ENCODE measurements at regions not wholly inside any gene's neighbourhood (a gene's known extent, or its start where the extent isn't known, plus 50 kb on each side); places are given as distances from the start of the nearest gene placed in this dataset.

DNA sequence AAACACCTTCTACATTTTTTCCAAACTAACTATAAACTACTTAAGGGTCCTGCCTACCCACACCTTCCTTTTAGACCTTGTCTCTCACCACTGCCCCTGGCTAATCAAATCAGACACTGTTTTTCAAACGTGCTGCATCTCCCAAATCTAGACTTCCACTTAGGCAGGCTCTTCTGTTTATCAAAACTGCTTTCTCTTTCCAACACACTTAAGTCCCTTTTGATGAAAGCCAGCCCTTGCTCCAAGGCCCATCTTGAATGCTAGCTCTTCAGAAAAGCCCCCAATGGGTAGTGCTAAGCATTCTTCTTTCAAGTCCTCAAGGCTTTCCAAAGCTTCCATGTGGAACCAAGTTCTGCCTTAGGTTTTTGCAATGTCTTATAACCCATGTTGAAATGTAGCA lies 888.3 kb downstream of the TUSC7 start:
- no peak for TF ChIP-seq EZH2 (optimal IDR thresholded peaks at IDR 0.05; ENCODE audit: low read depth, low read length)
- TF ChIP-seq, protein P1, sequence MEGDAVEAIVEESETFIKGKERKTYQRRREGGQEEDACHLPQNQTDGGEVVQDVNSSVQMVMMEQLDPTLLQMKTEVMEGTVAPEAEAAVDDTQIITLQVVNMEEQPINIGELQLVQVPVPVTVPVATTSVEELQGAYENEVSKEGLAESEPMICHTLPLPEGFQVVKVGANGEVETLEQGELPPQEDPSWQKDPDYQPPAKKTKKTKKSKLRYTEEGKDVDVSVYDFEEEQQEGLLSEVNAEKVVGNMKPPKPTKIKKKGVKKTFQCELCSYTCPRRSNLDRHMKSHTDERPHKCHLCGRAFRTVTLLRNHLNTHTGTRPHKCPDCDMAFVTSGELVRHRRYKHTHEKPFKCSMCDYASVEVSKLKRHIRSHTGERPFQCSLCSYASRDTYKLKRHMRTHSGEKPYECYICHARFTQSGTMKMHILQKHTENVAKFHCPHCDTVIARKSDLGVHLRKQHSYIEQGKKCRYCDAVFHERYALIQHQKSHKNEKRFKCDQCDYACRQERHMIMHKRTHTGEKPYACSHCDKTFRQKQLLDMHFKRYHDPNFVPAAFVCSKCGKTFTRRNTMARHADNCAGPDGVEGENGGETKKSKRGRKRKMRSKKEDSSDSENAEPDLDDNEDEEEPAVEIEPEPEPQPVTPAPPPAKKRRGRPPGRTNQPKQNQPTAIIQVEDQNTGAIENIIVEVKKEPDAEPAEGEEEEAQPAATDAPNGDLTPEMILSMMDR (IDR thresholded peaks at IDR 0.05; ENCODE audit: low read length): no peak

Data from MM.1S (cell line).